Fibroblast of the aortic adventitia (primary cell): ENCODE measurements at regions not wholly inside any gene's neighbourhood (a gene's known extent, or its start where the extent isn't known, plus 50 kb on each side); places are given as distances from the start of the nearest gene placed in this dataset.
A peak's percentile ranks its signal among the peaks of the same experiment; 100 is the strongest.

Experiments used
- DNase-seq: peaks from one replicate; pipeline ENCODE4 v3.0.0-alpha.2; 2010; ENCODE audit warnings: low read depth
- H3K4me3 ChIP-seq: 2 replicates; pipeline ENCODE4 v1.5.1; 2011; ENCODE audit warnings: low read depth, mild to moderate bottlenecking, control low read depth, low read length, moderate library complexity
- CTCF ChIP-seq: IDR thresholded peaks from 2 replicates; pipeline ENCODE4 v1.5.1; 2011; ENCODE audit warnings: mild to moderate bottlenecking, low read length, control low read depth, inconsistent platforms; ENCODE audit not compliant: insufficient read depth

GRCh38 chr5:124481419-124481818 lies 265.0 kb downstream of the ZNF608 start:
- H3K4me3 ChIP-seq = no peak overlapping the region
- DNase-seq = no peak
- no peak for TF ChIP-seq CTCF

- no peak overlapping the region for H3K4me3 ChIP-seq
- DNase-seq = no peak
- TF ChIP-seq CTCF = no peak
Observed at GRCh38 chr5:124480964-124481363, 265.5 kb downstream of the ZNF608 start.

GRCh38 chr5:124480022-124480421 lies 266.4 kb downstream of the ZNF608 start:
- no peak for TF ChIP-seq CTCF
- no peak overlapping the region for H3K4me3 ChIP-seq
- no peak for DNase-seq

GRCh38 chr5:124478264-124478663 lies 268.2 kb downstream of the ZNF608 start:
- no peak overlapping the region for H3K4me3 ChIP-seq
- TF ChIP-seq CTCF = no peak
- no peak for DNase-seq

GRCh38 chr5:124477577-124477976 lies 268.9 kb downstream of the ZNF608 start:
- TF ChIP-seq CTCF = no peak
- H3K4me3 ChIP-seq = no peak overlapping the region
- DNase-seq = no peak

- TF ChIP-seq CTCF = no peak
- H3K4me3 ChIP-seq = no peak overlapping the region
- DNase-seq = no peak
Observed at GRCh38 chr5:124477062-124477461, 269.4 kb downstream of the ZNF608 start.

- no peak overlapping the region for H3K4me3 ChIP-seq
- no peak for TF ChIP-seq CTCF
- DNase-seq = peak; percentile 8
Observed at GRCh38 chr5:124474528-124475215, 271.8 kb downstream of the ZNF608 start.
